ENCODE measurements at regions not wholly inside any gene's neighbourhood (a gene's known extent, or its start where the extent isn't known, plus 50 kb on each side); places are given as distances from the start of the nearest gene placed in this dataset.

- TF ChIP-seq HIC2 (CRISPR knock-in tag; IDR thresholded peaks at IDR 0.05; ENCODE audit: low read depth) (no peak), ZNF766 (CRISPR knock-in tag; IDR thresholded peaks at IDR 0.05; ENCODE audit: borderline replicate concordance) (no peak), ZNF160 (CRISPR knock-in tag; IDR thresholded peaks at IDR 0.05) (no peak), MYPOP (CRISPR knock-in tag; IDR thresholded peaks at IDR 0.05) (no peak), AKNA (CRISPR knock-in tag; IDR thresholded peaks at IDR 0.05; ENCODE audit: borderline replicate concordance) (no peak), ZNF558 (CRISPR knock-in tag; IDR thresholded peaks at IDR 0.05; ENCODE audit: borderline replicate concordance) (no peak), ZBTB21 (CRISPR knock-in tag; IDR thresholded peaks at IDR 0.05) (no peak), GLMP (CRISPR knock-in tag; IDR thresholded peaks at IDR 0.05; ENCODE audit: borderline replicate concordance) (no peak), ZNF619 (CRISPR knock-in tag; IDR thresholded peaks at IDR 0.05) (no peak), BRF2 (CRISPR knock-in tag; IDR thresholded peaks at IDR 0.05) (no peak), DMTF1 (CRISPR knock-in tag; IDR thresholded peaks at IDR 0.05) (no peak), ZFAT (CRISPR knock-in tag; conservative IDR thresholded peaks at IDR 0.05) (no peak), TMF1 (CRISPR knock-in tag; IDR thresholded peaks at IDR 0.05; ENCODE audit: low read depth) (no peak)
Observed at GRCh38 chr5:143569722-143570567, 166.5 kb upstream of the NR3C1 start (continued).

Data from HepG2 (cell line).